ENCODE measurements at regions not wholly inside any gene's neighbourhood (a gene's known extent, or its start where the extent isn't known, plus 50 kb on each side); places are given as distances from the start of the nearest gene placed in this dataset.
"Not testable (repeated sequence)": the region's sequence is repeated elsewhere in the genome, so short reads cannot be mapped to it uniquely, and the experiment has no call there.

DNA sequence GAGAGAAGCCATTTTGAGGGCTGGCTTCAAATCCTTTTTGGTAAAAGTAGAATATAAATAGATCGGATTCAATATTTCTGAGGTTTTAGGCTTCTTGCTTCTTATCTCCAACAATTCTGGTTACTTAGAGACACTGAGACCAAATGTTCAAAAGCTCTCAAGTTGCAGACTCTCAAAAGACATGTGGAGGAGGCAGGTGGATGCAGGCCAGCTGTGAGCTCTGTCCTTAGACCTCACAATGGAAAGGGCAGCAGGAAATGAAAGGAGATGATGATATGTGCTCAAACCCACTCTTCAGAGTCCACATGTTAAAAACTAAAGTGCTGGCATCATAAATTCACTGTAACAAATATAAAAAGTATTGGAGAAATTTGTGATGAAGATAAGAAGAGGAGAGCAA lies 424.9 kb upstream of the ALCAM start:
- no peak for TF ChIP-seq POLR2A (IDR thresholded peaks at IDR 0.05)
- TF ChIP-seq, protein P1, sequence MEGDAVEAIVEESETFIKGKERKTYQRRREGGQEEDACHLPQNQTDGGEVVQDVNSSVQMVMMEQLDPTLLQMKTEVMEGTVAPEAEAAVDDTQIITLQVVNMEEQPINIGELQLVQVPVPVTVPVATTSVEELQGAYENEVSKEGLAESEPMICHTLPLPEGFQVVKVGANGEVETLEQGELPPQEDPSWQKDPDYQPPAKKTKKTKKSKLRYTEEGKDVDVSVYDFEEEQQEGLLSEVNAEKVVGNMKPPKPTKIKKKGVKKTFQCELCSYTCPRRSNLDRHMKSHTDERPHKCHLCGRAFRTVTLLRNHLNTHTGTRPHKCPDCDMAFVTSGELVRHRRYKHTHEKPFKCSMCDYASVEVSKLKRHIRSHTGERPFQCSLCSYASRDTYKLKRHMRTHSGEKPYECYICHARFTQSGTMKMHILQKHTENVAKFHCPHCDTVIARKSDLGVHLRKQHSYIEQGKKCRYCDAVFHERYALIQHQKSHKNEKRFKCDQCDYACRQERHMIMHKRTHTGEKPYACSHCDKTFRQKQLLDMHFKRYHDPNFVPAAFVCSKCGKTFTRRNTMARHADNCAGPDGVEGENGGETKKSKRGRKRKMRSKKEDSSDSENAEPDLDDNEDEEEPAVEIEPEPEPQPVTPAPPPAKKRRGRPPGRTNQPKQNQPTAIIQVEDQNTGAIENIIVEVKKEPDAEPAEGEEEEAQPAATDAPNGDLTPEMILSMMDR (IDR thresholded peaks at IDR 0.05) = no peak
- Histone ChIP-seq H3K4me3 (no peak overlapping the region), H3K4me1 (no peaks in the 10 kb centered on the region), H3K27ac (no peak overlapping the region), H3K27me3 (no peaks in the 10 kb centered on the region), H3K9me3 (no peaks in the 10 kb centered on the region), H3K36me3 (replicated peaks in 1 of 2; ENCODE audit: insufficient read depth in 1 of 2, low read depth in 2 of 2) (no peaks in the 10 kb centered on the region)
- DNase-seq (no peak), ATAC-seq (no peak)
- intact Hi-C loops (cut with DNase I) = no loop called here
- 77 to 81% methylated on average over 1 of the region's 1 CpG for WGBS, 2 donors

DNA sequence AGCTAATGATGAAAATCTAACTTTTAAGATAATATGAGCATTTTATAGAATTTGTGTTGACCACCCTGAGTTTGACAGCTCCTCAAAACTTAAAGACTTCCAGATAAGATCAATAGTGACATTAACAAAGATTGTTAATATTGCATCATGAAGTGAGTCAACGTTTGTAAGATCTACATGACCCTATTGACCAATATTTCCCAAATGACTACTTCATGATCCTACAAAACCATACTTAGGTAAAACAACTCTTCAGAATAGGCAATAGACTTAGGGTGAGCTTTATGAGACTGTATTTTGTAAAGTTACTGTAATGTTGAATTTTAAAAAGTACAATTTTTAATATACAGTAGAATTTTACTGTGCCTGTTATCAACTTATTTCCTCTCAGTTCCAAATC lies 422.7 kb upstream of the ALCAM start:
- Histone ChIP-seq H3K27me3 (no peaks in the 10 kb centered on the region), H3K27ac (no peak overlapping the region), H3K36me3 (replicated peaks in 1 of 2; ENCODE audit: insufficient read depth in 1 of 2, low read depth in 2 of 2) (no peaks in the 10 kb centered on the region), H3K4me1 (no peaks in the 10 kb centered on the region), H3K9me3 (no peaks in the 10 kb centered on the region), H3K4me3 (no peak overlapping the region)
- WGBS, 2 donors = 26 to 28% methylated on average over 1 of the region's 1 CpG
- DNase-seq (no peak), ATAC-seq (no peak)
- TF ChIP-seq, protein P1 (IDR thresholded peaks at IDR 0.05) = no peak
- TF ChIP-seq POLR2A (IDR thresholded peaks at IDR 0.05) = no peak
- intact Hi-C loops (cut with DNase I) = no loop called here

DNA sequence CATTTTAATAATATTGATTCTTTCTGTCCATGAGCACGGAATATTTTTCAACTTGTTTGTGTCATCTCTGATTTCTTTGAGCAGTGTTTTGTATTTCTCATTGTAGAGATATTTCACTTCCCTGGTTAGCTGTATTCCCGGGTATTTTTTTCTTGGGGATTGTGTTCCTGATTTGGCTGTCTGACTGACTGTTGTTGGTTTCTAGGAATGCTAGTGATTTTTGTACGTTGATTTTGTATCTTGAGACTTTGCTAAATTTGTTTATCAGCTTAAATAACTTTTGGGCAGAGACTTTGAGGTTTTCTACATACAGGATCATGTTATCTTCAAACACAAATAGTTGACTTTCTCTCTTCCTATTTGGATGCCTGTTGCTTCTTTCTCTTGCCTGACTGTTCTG lies 418.8 kb upstream of the ALCAM start:
- H3K27ac ChIP-seq = no peak overlapping the region
- H3K9me3 ChIP-seq = no peaks in the 10 kb centered on the region
- DNase-seq (no peak), ATAC-seq (no peak)
- no peaks in the 10 kb centered on the region for H3K27me3 ChIP-seq
- H3K4me1 ChIP-seq = no peaks in the 10 kb centered on the region
- intact Hi-C loops (cut with DNase I) = no loop called here
- H3K36me3 ChIP-seq (replicated peaks in 1 of 2; ENCODE audit: insufficient read depth in 1 of 2, low read depth in 2 of 2) = no peaks in the 10 kb centered on the region
- TF ChIP-seq, protein P1 (IDR thresholded peaks at IDR 0.05) = no peak
- TF ChIP-seq POLR2A (IDR thresholded peaks at IDR 0.05) = no peak
- WGBS, 2 donors = 26 to 48% methylated on average over 3 of the region's 3 CpGs
- H3K4me3 ChIP-seq = no peak overlapping the region

DNA sequence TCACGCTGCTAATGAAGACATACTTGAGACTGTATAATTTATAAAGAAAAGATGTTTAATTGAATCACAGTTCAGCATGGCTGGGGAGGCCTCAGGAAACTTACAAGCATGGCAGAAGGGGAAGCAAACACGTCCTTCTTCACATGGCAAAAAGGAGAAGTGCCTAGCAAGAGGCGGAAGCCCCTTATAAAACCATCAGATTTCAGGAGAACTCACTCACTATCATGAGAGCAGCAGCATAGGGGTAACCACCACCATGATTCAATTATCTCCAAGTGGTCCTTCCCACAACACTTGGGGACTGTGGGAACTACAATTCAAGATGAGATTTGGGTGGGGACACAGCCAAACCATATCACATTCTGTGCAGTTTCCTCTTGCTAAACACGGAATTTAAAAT lies 416.9 kb upstream of the ALCAM start:
- H3K27ac ChIP-seq; H3K36me3 ChIP-seq (replicated peaks in 1 of 2; ENCODE audit: insufficient read depth in 1 of 2, low read depth in 2 of 2); H3K4me3 ChIP-seq; H3K4me1 ChIP-seq; ATAC-seq; DNase-seq; H3K27me3 ChIP-seq; intact Hi-C loops (cut with DNase I); H3K9me3 ChIP-seq: not testable (repeated sequence)
- WGBS, 2 donors = 58 to 78% methylated on average over 4 of the region's 4 CpGs

DNA sequence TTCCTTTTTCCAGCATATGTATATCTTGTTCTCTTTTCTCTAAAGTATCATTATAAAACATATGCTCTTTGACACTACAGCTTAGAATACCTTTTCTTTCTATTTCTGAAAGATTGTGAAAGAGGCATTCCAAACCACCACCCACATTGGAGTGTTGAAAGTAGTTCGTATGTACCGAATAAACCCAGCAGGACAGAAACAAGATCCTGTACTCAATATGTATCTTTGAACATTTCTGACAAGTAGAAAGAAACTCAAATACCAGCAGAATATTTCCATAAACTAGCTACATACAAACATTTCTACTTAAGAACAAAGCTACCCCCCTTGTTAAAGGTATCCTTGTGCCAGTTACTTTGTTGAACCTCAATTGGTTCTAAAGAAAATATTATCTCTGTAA lies 415.3 kb upstream of the ALCAM start:
- 87 to 91% methylated on average over 2 of the region's 2 CpGs for WGBS, 2 donors
- ATAC-seq (no peak), DNase-seq (no peak)
- intact Hi-C loops (cut with DNase I) = no loop called here
- H3K36me3 ChIP-seq (replicated peaks in 1 of 2; ENCODE audit: insufficient read depth in 1 of 2, low read depth in 2 of 2) = no peaks in the 10 kb centered on the region
- H3K9me3 ChIP-seq = no peaks in the 10 kb centered on the region
- TF ChIP-seq, protein P1 (IDR thresholded peaks at IDR 0.05) = no peak
- no peak for TF ChIP-seq POLR2A (IDR thresholded peaks at IDR 0.05)
- no peak overlapping the region for H3K4me3 ChIP-seq
- no peaks in the 10 kb centered on the region for H3K4me1 ChIP-seq
- H3K27ac ChIP-seq = no peak overlapping the region
- no peaks in the 10 kb centered on the region for H3K27me3 ChIP-seq

All from body of pancreas (tissue), 4 donors.